ENCODE measurements at regions not wholly inside any gene's neighbourhood (a gene's known extent, or its start where the extent isn't known, plus 50 kb on each side); places are given as distances from the start of the nearest gene placed in this dataset.

DNA sequence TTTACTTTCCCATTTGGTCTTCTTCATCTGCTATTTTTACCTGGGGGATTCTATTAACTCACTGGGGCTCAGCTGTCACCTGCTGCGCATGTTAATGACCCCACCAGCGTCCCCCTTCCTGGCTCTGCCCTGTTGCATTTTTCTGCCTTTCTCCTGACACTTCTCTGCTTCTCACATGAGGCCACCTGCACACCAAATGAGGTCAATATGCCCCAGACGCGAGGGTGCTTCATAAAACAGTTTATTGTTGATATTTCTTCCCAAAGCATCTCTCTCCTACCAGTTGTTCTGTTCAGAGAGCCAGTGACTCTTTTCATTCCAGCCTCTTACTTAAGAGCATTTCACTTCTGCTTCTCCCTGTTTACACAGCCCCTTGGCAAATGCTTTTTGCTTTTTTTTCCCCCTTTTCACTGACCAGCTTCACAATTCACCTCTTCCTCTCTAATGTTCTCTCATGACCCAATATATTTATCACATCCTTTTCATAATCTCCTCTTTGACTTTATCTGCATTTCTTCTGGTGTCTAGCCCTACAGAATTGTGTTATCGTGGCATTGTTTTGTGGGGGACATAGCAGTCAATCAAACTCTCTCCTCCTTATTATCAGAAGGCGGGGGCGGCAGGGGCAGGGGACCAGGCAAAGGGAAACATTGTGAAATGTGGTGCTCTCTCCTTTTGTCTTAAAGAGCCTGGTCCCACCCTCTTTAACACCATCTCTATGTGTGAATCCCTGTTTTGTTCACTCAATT, 545.8 kb upstream of the CITED2 start:
- no peak for DNase-seq (ENCODE audit: low read depth)

DNA sequence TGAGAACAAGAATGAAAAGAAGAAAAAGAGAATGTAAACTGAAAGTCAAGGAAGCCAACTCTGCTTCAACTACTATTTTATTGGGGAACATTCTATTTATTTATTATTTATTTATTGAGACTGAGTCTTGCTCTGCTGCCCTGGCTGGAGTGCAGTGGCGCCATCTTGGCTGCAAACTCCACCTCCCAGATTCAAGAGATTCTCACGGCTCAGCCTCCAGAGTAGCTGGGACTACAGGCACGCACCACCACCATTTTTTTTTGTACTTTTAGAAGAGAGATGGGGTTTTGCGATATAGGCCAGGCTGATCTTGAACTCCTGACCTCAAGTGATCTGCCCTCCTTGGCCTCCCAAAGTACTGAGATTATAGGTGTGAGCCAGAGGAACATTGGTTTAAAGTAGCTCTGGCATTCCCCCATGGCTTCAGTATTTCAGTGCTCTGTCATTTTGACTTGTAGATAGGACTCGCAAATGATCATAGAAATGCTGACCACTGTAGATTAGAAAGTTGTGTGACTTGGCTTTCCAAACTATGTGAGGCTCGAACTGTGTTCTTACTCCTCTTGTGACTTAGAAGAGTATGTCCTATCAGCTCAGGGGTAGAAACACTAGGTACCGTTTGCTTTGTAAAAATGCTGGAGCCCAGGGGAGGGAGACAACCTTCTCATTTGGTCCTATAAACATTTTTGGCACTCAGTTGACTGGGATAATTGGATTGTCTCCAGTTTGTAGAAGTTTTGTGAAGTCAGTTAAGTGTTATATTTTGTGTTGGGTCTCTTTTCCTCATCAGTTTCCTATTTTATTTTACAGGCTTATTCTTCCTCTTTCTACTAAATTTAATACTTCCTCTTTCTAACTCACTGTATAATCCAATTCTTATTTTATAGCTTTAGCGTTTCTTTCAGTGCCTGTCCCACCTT, 544.9 kb upstream of the CITED2 start:
- DNase-seq (ENCODE audit: low read depth), result no peak

DNA sequence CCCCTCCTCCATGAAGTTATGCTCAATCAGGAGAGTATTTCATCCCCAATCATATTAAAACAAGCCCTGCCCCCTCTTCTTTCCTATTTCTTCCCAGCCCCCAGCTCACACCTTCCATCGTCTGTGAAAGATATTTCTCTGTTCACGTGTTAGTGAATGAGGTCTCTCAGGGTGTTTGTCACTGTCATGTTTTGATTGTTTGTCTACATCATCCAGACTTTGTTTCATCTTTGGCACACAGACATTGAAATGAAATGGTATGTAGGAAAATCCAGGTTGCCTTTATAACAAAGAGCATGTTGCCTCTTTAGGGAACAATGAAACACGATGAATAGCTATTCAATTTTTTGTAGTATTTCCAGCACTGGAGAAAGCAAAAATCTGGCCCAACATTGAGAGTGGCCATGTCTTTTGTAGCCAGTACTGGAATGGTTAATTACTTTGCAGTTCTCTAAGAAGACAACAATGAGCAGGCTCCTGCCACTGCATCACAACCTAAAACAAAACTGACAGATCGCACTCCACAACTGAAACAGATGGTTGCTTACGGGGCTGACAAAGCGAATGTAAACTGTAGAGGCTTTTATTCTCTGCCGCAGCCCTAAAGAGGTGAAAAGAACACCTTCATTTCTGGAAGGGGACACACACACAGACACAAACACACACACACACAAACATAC, 543.6 kb upstream of the CITED2 start:
- DNase-seq (ENCODE audit: low read depth), result no peak

DNA sequence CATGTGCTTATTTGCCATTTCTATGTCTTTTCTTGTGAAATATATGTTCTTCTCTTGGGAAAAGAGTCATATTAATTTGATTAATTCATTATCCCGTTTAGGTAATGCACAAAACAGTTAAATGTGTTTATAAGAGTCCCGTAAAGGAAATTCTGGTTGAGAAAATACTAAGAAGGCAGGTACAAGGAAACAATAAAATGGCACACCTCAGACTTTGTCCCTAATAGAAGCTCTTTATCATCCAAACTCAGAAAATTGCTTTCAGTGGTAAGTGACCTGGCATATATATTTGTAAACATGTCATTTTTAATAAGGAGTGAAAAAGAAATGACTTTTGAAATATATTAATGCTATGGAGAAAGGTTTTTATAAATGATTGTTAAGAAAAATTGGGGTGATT, 540.5 kb upstream of the CITED2 start:
- DNase-seq (ENCODE audit: low read depth), result no peak

DNA sequence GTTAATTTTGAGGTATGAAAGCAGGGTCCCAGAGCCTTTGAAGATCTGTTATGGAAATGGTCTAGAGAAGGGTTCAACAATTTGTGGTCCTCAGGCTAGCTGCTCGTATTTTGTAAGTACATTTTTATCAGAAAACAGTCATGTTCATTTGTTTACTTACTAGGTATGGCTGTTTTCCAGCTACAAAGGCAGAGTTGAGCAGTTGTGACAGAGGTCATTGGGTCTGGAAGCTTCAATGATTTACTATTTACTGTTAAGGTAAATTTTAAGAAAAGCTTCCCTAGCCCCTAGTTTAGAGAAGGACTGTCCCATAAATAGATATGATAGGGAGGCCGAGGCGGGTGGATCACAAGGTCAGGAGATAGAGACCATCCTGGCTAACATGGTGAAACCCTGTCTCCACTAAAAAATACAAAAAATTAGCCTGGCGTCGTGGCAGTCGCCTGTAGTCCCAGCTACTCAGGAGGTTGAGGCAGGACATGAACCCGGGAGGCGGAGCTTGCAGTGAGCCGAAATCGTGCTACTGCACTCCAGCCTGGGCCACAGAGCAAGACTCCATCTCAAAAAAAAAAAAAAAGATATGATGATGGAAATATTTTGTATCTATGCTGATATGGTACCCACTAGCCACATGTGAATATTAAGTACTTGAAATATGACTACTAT, 538.4 kb upstream of the CITED2 start:
- DNase-seq (ENCODE audit: low read depth), result no peak

DNA sequence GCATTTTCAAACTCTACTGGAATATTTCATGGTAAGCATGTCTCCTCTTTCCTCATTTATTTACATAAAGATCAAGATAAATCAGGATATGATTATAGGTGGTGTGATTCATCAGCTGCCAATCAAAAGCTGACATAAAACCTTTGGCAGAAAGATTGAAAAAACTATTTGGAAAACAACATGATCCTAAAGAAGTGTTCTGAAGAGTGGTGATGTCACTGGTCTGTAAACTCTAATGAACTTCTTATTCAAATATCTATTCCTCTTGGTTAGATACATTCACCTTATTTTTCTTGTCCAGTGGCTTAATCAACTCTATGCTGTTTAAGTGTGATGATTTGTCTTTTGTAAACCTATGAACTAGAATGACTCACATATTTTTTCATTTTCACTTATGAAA, 535.5 kb upstream of the CITED2 start:
- no peak for DNase-seq (ENCODE audit: low read depth)

DNA sequence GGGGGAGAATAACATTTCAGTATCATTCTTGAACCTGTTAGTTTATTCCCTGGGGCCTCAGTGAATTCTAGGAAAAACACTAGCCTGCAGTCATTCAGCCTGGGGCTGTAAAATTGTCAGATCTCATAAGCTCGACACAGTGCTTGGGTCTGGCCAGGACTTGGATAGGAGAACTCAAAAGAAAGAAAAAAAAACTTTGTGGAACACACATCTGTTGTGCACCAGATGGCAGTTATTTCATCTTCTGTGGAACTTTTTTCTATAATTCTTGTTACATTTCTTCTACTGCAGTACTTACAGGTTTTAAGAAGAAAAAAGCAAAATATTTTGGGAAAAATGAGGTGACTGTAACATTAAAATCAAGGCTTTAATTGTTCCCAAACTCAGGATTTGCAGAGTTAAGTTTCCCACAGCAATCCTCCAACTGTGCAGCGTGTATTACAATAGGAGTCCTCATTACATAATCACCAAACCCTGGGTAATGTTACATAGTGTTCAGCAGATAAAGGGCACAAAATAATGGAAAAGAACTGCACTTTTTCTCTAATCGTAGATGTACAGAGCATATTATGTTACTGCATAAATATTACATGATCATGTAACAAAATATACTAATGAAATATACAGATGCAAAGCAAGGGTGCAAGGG, 531.1 kb upstream of the CITED2 start:
- DNase-seq (ENCODE audit: low read depth), result no peak

DNA sequence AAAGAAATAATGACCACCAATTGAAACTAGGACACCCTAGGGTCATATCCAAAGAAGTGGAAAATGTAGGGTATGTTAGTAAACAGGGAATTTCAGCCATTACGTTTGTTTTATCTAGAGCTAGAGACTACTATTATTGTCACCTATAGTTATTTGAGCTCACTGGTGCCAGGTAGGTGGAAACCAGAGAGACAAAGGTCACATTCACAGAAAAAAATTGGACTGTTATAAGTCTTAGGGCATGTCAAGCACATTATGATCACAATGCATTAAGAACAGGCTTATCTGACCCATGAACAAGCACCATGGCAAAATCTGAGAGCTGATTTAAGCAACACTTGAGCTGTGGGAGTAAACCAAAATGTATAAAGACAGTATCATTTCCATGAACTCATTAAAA, 530.1 kb upstream of the CITED2 start:
- DNase-seq (ENCODE audit: low read depth), result no peak

DNA sequence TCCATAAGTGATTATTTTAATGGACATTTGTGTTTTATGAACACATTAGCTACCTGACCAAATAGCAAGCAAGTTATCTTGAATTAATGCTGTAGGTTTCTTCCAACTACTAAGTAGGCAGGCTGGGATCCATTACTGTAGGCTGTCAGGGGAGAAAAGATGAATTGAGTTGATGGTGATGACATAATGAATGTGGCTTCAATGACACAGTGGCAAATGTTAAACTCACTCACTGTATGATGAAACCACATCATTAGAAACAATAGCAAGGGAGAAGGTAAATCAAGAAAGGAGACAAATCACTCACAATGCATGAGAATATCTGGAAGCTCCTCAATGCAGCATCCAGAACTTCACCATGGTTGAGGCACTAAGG, 529.7 kb upstream of the CITED2 start:
- DNase-seq (ENCODE audit: low read depth), result no peak

DNA sequence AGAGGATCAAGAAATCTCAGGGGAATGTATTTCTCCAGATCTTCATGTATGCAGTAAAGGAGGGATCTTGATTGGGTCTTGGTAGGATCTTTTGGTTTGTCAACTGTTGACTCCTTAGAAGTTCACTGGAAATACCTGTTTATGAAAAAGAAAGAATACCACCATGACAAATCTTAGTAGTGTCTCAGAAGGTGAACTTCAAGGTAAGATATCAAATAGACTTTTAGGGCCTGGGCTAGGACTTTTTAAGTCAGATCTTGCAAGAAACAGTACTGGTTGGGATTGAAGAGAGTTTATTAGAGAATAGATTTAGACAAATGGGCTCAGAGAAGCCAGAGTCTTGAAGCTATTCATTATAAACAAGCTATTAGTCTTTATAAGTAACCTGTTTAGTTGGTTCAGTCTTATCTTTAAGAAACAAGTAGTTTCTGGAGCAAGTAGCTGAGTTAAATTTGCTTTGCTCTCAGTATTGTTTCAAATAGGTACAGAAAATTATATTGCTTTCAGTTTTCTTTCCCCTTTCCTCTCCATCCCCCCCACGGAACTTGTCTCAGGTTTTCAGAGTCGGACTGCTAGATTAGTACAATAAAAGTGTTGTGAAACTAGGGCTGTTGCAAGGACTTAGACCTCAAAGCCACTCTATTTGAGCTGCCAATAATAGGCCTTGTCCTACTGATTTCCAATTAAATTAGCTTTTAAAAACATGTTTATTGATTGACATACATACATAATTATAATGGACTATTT, 529.1 kb upstream of the CITED2 start:
- no peak for DNase-seq (ENCODE audit: low read depth)

DNA sequence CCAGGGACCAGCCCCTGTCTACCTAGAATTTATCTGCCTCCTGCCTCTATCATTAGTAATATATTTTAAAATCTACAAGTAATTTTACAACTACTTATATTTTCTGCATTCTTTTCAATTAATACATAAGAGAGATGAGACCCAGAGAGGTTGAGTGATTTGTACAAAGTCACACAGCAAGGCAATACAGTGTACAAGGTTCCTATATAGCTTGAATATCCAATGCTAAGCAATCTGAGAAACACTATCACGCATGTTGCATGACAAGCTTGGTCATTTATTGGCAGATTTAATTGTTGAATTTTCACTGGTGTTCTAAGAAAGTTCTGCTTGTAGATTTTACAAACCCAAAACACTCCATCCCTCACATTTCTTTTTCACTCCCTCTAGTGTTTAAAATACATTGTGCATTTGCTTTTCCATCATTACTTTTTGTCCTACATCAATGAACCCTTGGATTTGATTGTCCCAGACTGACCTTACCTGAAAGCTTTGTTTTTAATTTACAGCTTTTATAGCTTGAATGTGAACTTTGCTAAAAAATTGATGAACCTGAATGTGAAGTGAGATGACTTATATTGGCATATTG, 520.9 kb upstream of the CITED2 start:
- no peak for DNase-seq (ENCODE audit: low read depth)

DNA sequence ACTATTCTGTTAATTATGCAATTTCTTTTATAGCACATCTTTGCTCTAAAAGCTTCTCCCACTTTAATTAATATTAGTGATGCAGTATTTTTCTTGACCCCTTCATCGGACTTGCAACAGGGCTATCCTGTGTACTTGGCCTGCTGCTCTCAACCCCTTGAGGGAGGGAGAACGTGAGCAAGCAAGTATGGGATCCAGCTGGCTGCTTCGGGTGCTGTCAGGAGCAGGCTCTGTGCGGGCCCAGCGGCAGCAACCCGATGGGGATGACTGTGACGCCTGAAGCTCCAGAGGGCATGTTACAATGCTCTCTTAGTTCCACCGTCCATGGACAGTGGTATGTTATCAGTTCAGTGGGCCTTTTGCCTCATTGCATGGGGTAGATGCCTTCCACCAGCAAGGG, 519.8 kb upstream of the CITED2 start:
- no peak for DNase-seq (ENCODE audit: low read depth)

DNA sequence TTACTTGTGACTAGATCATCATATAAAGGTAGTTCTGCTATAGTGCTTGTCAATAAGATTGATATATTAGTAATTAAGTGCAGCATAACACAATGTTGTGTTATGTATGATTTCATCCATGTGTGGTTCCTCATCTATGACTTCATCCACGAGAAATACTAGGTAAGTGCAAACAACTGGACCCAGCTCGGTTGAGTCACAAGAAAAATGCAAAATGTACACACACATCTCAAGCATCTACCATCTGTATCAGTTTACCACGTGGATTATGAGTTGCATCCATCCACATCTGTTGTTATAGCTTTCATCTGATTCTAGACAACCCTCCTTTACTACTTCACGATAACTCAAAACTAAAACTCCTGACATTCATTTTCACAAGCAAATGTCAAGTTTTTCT, 517.0 kb upstream of the CITED2 start:
- no peak for DNase-seq (ENCODE audit: low read depth)

DNA sequence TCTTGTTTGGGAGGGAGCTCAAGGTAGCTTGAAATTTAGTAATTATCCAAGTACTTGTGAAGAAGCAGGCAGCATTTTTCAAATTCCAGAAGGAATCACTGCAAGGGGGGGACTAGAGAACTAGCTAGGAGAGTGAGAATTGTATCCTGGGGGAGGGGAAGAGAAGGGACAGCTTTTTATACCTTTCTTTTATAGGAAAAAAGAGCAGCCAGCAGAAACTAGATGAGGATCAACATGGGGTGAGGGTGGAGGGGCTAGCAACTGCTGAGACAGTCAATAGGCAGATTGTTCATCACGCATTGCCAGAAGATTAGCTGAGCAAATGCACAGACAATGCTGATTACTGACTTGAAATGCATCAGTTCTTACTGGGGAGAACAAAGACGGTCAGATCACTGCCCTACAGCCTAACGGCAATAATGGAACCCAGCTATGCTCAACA, 514.3 kb upstream of the CITED2 start:
- DNase-seq (ENCODE audit: low read depth), result no peak

DNA sequence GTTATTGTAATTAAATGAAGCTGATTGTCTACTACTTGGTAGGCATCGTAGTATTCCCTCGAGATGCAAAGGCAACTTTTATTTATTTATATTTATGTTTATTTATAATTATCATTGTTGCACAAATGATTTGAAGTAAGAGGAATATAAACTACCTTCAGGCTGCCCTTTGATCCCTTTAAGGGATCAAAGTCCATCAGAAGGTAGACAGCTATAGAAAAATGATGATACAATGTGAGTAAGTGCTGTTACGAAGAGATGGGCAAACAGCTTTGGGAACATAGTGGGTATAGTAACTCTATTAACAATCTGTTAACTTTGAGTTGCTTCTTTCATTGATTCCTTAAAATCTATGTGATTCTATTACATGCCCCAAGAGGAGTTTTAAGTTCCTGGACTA, 512.8 kb upstream of the CITED2 start:
- no peak for DNase-seq (ENCODE audit: low read depth)

DNA sequence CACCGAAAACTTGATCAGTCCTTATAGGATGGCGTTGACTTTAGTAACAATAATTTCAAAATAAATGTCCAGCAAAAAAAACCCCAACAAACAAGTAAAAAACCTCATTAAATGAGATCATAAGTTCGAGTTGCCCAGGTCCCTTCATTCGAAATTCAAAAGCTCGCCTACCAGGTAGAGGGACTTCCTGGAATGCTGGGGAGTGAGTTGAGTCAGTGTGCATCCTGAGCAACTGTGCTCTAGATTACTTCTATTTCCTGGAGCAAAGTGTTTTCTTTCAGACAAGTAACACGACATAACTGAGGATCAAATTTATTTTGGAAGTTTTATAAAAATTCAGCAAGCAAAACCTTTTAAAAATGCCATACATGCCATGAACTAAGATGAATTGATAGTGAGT, 511.9 kb upstream of the CITED2 start:
- no peak for DNase-seq (ENCODE audit: low read depth)

DNA sequence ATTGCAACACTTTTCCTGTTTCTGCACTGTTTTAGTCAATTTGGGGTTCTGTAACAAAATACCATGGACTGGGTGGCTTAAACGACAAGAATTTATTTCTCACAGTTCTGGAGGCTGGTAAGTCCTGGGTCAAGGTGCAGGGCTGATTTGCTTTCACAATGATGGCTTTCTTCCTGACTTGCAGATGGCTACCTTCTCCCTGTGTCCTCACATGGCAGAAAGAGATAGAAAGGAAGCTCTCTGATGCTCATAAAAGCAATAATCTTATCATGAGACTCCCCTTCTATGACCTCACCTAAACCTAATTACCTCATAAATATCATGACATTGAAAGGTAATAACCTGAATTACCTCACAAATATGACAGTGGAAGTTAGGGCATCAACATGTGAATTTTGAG, 511.5 kb upstream of the CITED2 start:
- DNase-seq (ENCODE audit: low read depth), result no peak

DNA sequence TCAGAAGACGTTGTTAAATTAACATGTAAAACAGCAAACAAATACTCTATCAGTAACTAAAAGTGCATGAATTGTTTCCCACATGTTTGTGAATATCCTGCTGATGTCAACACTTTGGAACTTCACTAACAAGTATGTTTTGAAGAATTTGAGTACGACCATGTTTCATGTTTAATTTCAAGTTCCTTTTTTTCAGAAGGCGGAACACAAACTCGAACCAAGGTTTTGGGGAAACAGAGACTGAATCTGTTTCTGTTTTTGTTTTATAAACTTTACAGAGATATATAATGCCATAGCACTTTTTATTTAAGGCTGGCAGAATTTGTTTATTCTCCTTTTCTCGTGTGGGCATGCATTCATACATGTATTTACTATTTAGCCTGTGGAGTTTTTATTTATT, 509.3 kb upstream of the CITED2 start:
- no peak for DNase-seq (ENCODE audit: low read depth)

DNA sequence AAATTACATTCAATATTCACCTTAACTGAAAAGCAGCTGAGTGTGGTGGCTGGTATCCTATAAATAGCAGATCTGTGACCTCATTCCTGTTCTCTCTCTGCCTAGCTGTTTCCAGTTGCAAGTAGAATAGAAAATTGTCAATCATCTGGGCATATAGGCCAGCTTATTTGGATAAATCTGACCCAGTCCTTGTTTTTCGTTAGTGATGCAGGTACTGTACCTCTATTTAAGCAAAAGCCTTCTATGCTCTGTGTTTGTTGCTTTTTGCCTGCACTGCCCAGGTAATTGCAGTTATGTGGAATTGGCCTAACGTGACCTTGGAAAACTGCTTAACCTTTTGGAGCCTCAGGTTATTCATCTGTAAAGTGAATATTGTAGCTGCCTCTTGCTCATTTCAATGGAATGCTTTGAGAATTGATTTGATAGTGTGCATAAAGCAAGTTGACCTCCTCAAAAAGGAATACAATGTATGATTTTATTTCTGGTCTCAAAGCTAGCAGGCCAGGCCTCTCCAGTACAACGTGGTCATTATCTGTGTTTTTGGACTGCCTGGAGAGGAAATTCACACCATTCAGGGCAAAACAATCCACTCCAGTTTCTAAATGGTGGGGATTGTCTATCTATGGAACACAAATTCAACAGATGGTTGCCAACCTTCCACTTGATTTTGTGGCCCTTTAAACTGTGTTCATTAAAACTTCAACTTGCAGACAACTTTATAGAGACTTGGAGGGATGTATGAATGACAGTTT, 508.7 kb upstream of the CITED2 start:
- DNase-seq (ENCODE audit: low read depth), result no peak

DNA sequence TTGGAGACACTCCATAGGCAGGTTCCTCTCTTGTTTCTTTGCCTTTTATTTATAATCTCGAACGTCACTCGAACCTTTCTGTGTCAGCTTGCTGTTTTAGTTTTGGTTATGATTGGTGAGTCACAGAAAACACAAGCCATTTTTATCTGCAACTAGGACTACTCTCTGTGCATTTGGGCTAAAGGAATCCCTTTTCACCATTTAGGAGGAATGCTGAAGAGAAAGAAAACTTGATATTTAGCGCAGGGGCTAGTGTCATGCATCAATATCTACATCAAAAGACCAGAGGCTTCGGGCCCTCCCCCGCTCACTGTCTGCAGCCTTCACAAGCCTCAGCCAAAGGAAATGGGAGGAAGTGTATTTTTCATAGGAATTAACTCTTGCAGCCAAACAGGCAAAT, 507.8 kb upstream of the CITED2 start:
- no peak for DNase-seq (ENCODE audit: low read depth)

Measured in T-helper 22 cell (primary cell).